Transverse colon (tissue), 4 donors: ENCODE measurements at regions not wholly inside any gene's neighbourhood (a gene's known extent, or its start where the extent isn't known, plus 50 kb on each side); places are given as distances from the start of the nearest gene placed in this dataset.
"Not testable (repeated sequence)": the region's sequence is repeated elsewhere in the genome, so short reads cannot be mapped to it uniquely, and the experiment has no call there.

Source experiments
- EP300 ChIP-seq: sonication (generic); formaldehyde crosslinking; IDR thresholded peaks from one replicate; pipeline ENCODE4 v1.6.1; 2017; ENCODE audit warnings: antibody characterized with exemption, low read depth
- POLR2AphosphoS5 ChIP-seq, 3 donors: sonication (generic); formaldehyde crosslinking; IDR thresholded peaks; one replicate each; pipeline ENCODE4 v1.6.1; 2016; ENCODE audit warnings: antibody characterized with exemption in 3 of 3
- TF ChIP-seq, protein P1 (sequence below), 5 experiments: fragments of 200-600 bp in 3 of 5; fragments of 450-650 bp in 2 of 5; sonication (generic) in 3 of 5; IDR thresholded peaks; 1 replicate in 2 of 5; 2 replicates in 3 of 5; pipeline ENCODE4 v1.5.1; 2016 to 2017; ENCODE audit warnings: antibody characterized with exemption in 5 of 5, inconsistent platforms in 3 of 5, mild to moderate bottlenecking in 2 of 5, moderate library complexity in 1 of 5

DNA sequence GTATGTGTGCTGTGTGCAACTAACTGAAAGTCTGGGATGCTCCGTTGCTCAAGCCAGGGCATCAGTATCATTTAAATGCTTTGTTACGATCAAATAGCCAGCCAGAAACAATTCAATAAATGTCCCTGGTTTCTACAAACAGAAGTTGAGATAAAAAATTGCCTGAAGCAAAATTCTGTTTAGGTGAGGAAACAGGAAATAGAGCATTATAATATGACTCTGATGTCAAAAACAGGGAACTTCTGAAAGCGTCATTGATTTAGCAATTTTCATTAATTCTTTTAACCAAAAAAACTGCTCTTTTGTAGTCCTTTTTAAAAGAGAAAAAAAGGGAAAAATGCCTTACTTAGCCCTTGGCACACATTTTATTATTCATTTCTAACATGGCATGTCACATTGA is 174.7 kb downstream of the POTEB3 start:
- not testable (repeated sequence) for TF ChIP-seq POLR2AphosphoS5 (IDR thresholded peaks at IDR 0.05); EP300
- TF ChIP-seq, protein P1, sequence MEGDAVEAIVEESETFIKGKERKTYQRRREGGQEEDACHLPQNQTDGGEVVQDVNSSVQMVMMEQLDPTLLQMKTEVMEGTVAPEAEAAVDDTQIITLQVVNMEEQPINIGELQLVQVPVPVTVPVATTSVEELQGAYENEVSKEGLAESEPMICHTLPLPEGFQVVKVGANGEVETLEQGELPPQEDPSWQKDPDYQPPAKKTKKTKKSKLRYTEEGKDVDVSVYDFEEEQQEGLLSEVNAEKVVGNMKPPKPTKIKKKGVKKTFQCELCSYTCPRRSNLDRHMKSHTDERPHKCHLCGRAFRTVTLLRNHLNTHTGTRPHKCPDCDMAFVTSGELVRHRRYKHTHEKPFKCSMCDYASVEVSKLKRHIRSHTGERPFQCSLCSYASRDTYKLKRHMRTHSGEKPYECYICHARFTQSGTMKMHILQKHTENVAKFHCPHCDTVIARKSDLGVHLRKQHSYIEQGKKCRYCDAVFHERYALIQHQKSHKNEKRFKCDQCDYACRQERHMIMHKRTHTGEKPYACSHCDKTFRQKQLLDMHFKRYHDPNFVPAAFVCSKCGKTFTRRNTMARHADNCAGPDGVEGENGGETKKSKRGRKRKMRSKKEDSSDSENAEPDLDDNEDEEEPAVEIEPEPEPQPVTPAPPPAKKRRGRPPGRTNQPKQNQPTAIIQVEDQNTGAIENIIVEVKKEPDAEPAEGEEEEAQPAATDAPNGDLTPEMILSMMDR (IDR thresholded peaks at IDR 0.05), result not testable (repeated sequence)
